ENCODE measurements at regions not wholly inside any gene's neighbourhood (a gene's known extent, or its start where the extent isn't known, plus 50 kb on each side); places are given as distances from the start of the nearest gene placed in this dataset.

- TF ChIP-seq CTCF (IDR thresholded peaks at IDR 0.05) (no peak), POLR2A (IDR thresholded peaks at IDR 0.05) (no peak), POLR2AphosphoS5 (IDR thresholded peaks at IDR 0.05) (no peak), EP300 (IDR thresholded peaks at IDR 0.05) (no peak)
Observed at GRCh38 chr2:38141501-38141900, 65.5 kb upstream of the CYP1B1 start.

Measured in gastroesophageal sphincter (tissue), 3 donors.